Osteocyte (in vitro differentiated cells): ENCODE measurements at regions not wholly inside any gene's neighbourhood (a gene's known extent, or its start where the extent isn't known, plus 50 kb on each side); places are given as distances from the start of the nearest gene placed in this dataset.

Source experiments
- DNase-seq: peaks from one replicate; pipeline ENCODE4 v3.0.0; 2021; ENCODE audit warnings: mixed read lengths; ENCODE audit not compliant: unreplicated experiment; ENCODE audit errors: extremely low spot score
- H3K27ac Mint-ChIP-seq: one replicate; pipeline ENCODE4 v1.8.0; 2021; ENCODE audit warnings: mild to moderate bottlenecking, mixed read lengths; ENCODE audit not compliant: unreplicated experiment
- H3K27me3 Mint-ChIP-seq: one replicate; pipeline ENCODE4 v1.8.0; 2021; ENCODE audit warnings: mixed read lengths; ENCODE audit not compliant: unreplicated experiment
- H3K36me3 Mint-ChIP-seq: one replicate; pipeline ENCODE4 v1.8.0; 2021; ENCODE audit warnings: mixed read lengths; ENCODE audit not compliant: unreplicated experiment
- H3K4me1 Mint-ChIP-seq: one replicate; pipeline ENCODE4 v1.8.0; 2021; ENCODE audit warnings: mixed read lengths; ENCODE audit not compliant: unreplicated experiment
- H3K4me3 Mint-ChIP-seq: one replicate; pipeline ENCODE4 v1.8.0; 2021; ENCODE audit warnings: mild to moderate bottlenecking, moderate library complexity, mixed read lengths; ENCODE audit not compliant: unreplicated experiment
- H3K9me3 Mint-ChIP-seq: one replicate; pipeline ENCODE4 v1.8.0; 2021; ENCODE audit warnings: mixed read lengths; ENCODE audit not compliant: unreplicated experiment
- TF ChIP-seq, protein P1 (sequence below): fragments of 200-600 bp; sonication (generic); IDR thresholded peaks from 2 replicates; pipeline ENCODE4 v1.5.0; 2021; ENCODE audit warnings: antibody characterized with exemption, mild to moderate bottlenecking, moderate library complexity

DNA sequence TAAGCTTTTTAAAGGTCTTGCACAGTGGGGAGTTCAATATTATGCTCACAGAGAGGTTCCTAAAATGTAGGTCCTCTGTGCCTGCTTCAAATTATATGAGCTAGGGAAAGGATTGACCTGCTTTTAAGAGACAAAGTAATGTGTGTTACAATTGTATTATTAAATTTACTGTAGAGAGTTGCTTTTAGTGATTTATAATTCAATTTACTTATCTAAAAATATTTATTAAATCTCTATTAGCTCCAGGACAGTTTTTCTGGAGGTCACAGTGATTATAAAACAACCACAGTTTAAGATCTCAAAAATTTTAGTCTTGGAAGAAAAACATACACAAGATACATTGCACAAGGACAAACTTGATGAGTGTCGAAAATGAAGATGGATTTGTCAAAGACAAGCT is 665.7 kb upstream of the ARPP21 start:
- Mint-ChIP-seq H3K36me3 (no peaks in the 10 kb centered on the region), H3K27me3 (peaks cover 5% of the 10 kb centered on the region), H3K4me3 (no peak overlapping the region), H3K9me3 (peaks cover 26% of the 10 kb centered on the region), H3K27ac (no peak overlapping the region), H3K4me1 (no peaks in the 10 kb centered on the region)
- no peak for DNase-seq
- TF ChIP-seq, protein P1, sequence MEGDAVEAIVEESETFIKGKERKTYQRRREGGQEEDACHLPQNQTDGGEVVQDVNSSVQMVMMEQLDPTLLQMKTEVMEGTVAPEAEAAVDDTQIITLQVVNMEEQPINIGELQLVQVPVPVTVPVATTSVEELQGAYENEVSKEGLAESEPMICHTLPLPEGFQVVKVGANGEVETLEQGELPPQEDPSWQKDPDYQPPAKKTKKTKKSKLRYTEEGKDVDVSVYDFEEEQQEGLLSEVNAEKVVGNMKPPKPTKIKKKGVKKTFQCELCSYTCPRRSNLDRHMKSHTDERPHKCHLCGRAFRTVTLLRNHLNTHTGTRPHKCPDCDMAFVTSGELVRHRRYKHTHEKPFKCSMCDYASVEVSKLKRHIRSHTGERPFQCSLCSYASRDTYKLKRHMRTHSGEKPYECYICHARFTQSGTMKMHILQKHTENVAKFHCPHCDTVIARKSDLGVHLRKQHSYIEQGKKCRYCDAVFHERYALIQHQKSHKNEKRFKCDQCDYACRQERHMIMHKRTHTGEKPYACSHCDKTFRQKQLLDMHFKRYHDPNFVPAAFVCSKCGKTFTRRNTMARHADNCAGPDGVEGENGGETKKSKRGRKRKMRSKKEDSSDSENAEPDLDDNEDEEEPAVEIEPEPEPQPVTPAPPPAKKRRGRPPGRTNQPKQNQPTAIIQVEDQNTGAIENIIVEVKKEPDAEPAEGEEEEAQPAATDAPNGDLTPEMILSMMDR: no peak

DNA sequence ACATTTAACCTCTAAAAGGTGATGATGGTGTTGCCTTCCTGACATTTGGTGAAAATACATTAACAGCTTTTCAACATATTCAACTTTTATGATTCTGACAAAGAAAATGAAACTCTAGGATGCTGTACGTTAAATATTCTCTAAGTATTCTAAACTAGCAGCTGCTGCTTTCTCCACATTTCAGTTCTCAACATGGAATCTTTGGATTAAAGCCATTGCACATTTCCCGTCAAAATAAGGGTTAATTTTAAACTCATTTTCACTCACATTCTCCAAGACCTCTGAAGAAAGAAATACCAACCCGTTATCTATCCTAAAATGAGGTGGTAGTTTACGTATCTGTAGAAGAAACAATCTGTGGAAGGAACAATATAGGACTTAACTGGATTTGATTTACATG is 655.7 kb upstream of the ARPP21 start:
- H3K36me3 Mint-ChIP-seq: no peaks in the 10 kb centered on the region
- TF ChIP-seq, protein P1: no peak
- peaks cover under 1% of the 10 kb centered on the region for H3K9me3 Mint-ChIP-seq
- H3K4me1 Mint-ChIP-seq: no peaks in the 10 kb centered on the region
- H3K27ac Mint-ChIP-seq: no peak overlapping the region
- peaks cover 10% of the 10 kb centered on the region for H3K27me3 Mint-ChIP-seq
- DNase-seq: no peak
- H3K4me3 Mint-ChIP-seq: no peak overlapping the region

DNA sequence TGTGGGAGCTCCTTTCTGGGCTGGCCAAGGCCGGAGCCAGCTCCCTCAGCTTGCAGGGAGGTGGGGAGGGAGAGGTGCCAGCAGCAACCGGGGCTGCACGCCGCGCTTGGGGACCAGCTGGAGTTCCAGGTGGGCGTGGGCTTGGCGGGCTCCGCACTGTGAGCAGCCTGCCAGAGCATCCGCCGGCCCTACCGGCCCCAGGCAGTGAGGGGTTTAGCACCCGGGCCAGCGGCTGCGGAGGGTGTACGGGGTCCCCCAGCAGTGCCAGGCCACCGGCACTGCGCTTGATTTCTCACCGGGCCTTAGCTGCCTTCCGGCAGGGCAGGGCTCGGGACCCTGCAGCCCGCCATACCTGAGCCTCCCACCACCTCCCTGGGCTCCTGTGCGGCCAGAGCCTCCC is 651.0 kb upstream of the ARPP21 start:
- H3K27me3 Mint-ChIP-seq: peaks cover 14% of the 10 kb centered on the region
- no peak for DNase-seq
- no peaks in the 10 kb centered on the region for H3K9me3 Mint-ChIP-seq

DNA sequence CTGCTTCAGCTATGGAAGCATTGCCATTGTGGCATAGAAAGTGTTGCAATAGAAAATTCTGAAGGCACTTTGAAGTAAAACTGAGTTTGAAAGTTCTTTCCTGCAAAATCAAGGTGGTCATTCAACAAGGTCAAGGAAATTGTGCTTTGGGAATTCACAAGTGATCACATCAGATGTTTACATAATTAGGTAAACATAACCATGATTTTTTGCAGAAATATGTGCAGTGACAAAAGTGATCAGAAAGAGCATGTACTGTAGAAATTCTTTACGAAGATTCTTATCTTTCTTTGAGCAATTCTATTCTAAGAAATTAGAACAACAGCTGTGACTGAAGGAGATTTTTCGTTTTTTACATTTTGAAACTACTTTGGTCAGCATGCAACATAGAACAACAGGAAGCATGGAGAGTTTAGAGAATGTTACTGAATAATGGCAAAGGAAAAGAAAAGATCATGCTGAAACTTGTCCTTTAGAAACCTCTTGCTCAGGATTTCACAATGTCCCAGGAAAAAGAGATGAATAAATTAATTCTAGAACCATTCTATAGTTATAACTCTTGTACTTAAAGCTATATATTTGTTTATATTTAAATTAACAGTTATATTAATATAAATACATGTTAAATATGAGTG is 643.4 kb upstream of the ARPP21 start:
- peaks cover 4% of the 10 kb centered on the region for H3K4me1 Mint-ChIP-seq
- peaks cover 16% of the 10 kb centered on the region for H3K27me3 Mint-ChIP-seq
- H3K9me3 Mint-ChIP-seq: no peaks in the 10 kb centered on the region
- H3K36me3 Mint-ChIP-seq: no peaks in the 10 kb centered on the region
- H3K27ac Mint-ChIP-seq: no peak overlapping the region
- TF ChIP-seq, protein P1: no peak
- no peak overlapping the region for H3K4me3 Mint-ChIP-seq
- DNase-seq: no peak

More for the DNA sequence above, 651.0 kb upstream of the ARPP21 start:
- H3K27ac Mint-ChIP-seq: no peak overlapping the region
- no peaks in the 10 kb centered on the region for H3K4me1 Mint-ChIP-seq
- no peak overlapping the region for H3K4me3 Mint-ChIP-seq
- TF ChIP-seq, protein P1: no peak
- no peaks in the 10 kb centered on the region for H3K36me3 Mint-ChIP-seq

DNA sequence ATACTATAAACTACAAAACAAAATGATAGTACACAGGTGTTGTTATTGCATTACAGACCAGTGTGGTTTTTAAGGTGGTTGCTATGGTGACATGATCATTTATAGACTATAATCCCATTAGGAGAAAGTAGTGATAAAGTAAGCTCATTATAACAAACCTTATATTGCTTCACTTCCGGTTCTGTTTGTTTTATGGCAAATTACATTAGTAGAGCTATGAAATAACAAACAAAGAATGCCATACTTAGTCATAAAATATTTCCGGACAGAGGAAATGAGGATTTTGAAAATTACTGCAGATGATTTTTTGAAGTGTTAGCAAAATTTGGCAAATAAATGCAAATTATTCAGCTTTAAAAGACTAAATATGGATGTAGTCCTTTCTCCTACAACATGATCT is 640.4 kb upstream of the ARPP21 start:
- no peak overlapping the region for H3K4me3 Mint-ChIP-seq
- H3K27me3 Mint-ChIP-seq: peaks cover 11% of the 10 kb centered on the region
- no peak for DNase-seq
- TF ChIP-seq, protein P1: no peak
- no peaks in the 10 kb centered on the region for H3K36me3 Mint-ChIP-seq
- no peaks in the 10 kb centered on the region for H3K9me3 Mint-ChIP-seq
- H3K4me1 Mint-ChIP-seq: peaks cover 4% of the 10 kb centered on the region
- H3K27ac Mint-ChIP-seq: no peak overlapping the region
